ENCODE measurements at regions not wholly inside any gene's neighbourhood (a gene's known extent, or its start where the extent isn't known, plus 50 kb on each side); places are given as distances from the start of the nearest gene placed in this dataset.

- DNase-seq (ENCODE audit: low read depth, low spot score) = no peak
- H3K27ac ChIP-seq = no peak overlapping the region
Measured at GRCh38 chr13:50099473-50099872, 84.2 kb downstream of the KCNRG start.

- H3K27ac ChIP-seq = no peak overlapping the region
- DNase-seq (ENCODE audit: low read depth, low spot score) = no peak
Measured at GRCh38 chr13:50101590-50101989, 86.3 kb downstream of the KCNRG start.

- peak; percentile 22 for DNase-seq (ENCODE audit: low read depth, low spot score)
- peak overlapping the region; percentile 50 for H3K27ac ChIP-seq
Measured at GRCh38 chr13:50104493-50104892, 89.2 kb downstream of the KCNRG start.

GRCh38 chr13:50106559-50106958, 91.3 kb downstream of the KCNRG start:
- no peak for DNase-seq (ENCODE audit: low read depth, low spot score)
- no peak overlapping the region for H3K27ac ChIP-seq

DNA sequence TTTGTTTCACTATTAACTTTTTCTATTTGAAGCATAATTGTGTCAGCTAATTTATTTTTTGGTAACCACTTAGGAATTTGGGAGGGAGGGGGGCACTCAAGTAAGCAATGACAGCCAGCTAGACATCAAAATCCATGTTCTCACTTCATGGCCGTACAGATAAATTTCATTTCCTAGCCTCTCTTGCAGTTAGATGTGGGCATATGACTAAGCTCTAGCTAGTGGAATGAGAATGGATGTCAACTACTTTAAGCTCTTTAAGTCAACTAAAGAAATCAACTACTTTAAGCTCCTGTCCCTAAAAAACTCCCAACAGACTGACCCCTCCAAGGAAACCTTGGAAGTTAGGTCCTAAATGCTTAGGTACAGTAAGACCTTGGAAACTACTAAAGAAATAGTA, 92.0 kb downstream of the KCNRG start:
- H3K27ac ChIP-seq = no peak overlapping the region
- DNase-seq (ENCODE audit: low read depth, low spot score) = no peak

DNA sequence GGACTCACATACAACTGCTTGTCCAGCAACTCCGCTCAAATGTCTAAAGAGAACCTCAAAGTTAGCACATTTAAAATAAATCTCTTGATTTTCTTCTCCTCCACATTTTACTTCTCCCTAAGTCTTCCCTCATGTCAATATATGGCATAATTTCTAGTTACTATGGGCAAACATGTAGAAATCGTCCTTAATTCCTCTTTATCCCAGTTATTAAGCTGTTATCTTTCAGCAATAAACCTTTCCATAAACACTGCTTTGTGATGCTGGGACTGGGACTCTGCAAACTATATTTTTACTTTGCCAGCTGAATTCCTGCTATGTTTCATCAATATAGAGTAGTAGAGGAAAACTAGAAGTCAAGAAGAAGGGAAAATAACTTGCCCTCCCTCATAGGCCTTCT, 99.7 kb downstream of the KCNRG start:
- DNase-seq (ENCODE audit: low read depth, low spot score) = no peak
- H3K27ac ChIP-seq = no peak overlapping the region

DNA sequence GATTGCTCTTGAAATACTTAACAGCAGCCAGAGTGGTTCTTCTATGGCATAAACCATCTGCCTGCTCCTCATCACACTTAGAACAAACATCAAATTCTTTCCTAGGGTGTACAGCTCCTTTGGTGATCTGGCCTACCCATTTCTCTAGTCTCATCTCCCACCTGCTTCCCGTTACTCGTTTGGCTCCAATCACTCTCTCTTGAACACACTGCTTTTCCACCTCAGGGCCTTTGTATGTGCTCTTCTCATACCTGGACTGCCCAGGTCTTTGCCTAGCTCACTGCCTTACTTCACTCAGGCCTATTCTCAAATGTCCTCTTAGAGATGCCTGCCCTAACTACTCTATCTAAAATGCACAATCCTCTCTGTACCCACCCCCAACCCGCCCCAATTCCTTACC, 100.5 kb downstream of the KCNRG start:
- H3K27ac ChIP-seq = no peak overlapping the region
- DNase-seq (ENCODE audit: low read depth, low spot score) = no peak

DNA sequence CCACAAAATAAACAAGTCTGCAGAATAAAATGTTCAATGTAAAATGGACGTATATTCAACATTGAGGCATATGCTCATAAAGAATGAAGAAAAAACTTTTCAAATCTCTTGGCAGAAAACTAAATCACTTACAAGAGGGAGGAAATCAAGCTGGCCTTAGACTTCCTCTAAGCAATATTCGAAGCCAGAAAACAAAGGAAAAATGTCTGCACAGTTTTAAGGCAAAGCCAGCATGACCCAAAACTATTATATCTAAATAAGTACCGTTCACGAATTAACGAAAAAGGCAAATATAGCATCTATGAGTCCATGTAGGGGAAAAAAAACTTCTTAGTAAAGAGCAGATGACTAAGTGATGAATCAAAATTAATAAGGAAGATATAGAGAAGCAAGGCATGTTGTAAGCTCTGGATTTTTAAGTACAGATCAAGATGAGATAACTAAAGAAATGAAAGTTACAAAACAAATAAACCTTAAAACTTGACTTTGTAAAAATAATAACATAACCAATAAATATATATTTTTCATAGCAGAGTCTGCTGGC, 101.3 kb downstream of the KCNRG start:
- no peak for DNase-seq (ENCODE audit: low read depth, low spot score)

GRCh38 chr13:50119591-50119990, 104.3 kb downstream of the KCNRG start:
- DNase-seq (ENCODE audit: low read depth, low spot score) = no peak
- no peak overlapping the region for H3K27ac ChIP-seq

More for the DNA sequence above, 101.3 kb downstream of the KCNRG start:
- no peak overlapping the region for H3K27ac ChIP-seq

DNA sequence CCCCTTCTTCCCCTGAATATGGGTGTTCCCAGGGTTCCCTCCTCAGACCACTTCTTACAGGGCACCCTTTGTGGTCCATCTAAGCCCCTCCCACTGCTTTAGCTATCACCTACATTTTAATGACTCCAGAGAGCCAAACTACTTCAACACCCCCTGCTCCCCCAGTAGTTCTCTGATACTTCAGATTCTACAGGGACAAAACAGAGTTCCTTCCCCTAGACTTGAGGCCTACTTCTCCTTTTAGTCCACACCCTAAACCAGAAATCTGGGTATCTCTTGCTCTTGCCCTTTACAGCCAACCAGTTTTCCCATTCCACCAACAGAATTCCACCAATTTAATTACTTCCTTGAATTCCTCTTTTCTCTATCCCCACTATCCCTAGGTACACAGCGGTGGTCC, 107.2 kb downstream of the KCNRG start:
- H3K27ac ChIP-seq = no peak overlapping the region
- no peak for DNase-seq (ENCODE audit: low read depth, low spot score)

GRCh38 chr13:50123002-50123401, 107.8 kb downstream of the KCNRG start:
- no peak for DNase-seq (ENCODE audit: low read depth, low spot score)
- peak overlapping the region; percentile 93 for H3K27ac ChIP-seq

- no peak for DNase-seq (ENCODE audit: low read depth, low spot score)
- peak overlapping the region; percentile 93 for H3K27ac ChIP-seq
Measured at GRCh38 chr13:50123515-50123861, 108.2 kb downstream of the KCNRG start.

- H3K27ac ChIP-seq = peak overlapping the region; percentile 93
- peak; percentile 73 for DNase-seq (ENCODE audit: low read depth, low spot score)
Measured at GRCh38 chr13:50123862-50124535, 108.8 kb downstream of the KCNRG start.

- no peak for DNase-seq (ENCODE audit: low read depth, low spot score)
- H3K27ac ChIP-seq = peak overlapping the region; percentile 93
Measured at GRCh38 chr13:50124536-50125303, 109.5 kb downstream of the KCNRG start.

- peak overlapping the region; percentile 93 for H3K27ac ChIP-seq
- no peak for DNase-seq (ENCODE audit: low read depth, low spot score)
Measured at GRCh38 chr13:50125304-50125553, 110.0 kb downstream of the KCNRG start.

GRCh38 chr13:50125554-50126262, 110.5 kb downstream of the KCNRG start:
- DNase-seq (ENCODE audit: low read depth, low spot score) = peak; percentile 33
- peak overlapping the region; percentile 93 for H3K27ac ChIP-seq

DNA sequence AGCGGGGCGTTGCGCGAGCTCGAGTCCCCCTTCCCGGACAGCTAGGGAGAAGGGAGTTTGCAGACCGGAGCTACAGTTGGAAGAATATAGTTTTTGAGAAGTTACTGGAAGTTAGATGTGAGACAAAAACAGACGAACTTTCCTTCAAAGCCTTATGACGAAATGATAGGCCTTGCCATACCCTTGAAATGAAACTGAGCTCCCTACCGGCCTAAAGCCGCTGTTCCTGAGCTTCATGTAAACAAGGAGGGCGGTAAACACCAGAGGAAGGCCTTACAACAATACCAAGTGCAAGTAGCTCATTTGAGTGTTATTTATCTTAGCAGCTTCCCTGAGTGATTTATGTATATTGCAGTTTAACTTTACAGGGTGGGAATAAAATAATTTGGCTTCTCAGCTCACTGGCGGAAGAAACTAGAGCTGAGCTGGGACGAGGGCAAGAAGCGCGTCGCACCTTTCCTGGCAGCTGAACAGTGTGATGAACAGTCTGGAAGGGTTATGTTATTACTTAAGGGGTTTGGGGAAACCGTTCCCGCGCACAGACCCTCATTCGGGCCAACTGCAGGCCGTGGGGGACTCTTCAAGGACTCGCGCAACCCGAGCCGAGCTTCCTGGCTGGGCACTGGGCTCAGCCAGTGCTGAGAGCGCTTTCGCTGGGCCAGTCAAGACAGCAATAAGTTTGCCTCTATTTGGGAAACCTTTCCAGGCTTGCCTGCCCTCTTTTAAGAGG, 111.2 kb downstream of the KCNRG start:
- DNase-seq (ENCODE audit: low read depth, low spot score) = no peak
- peak overlapping the region; percentile 93 for H3K27ac ChIP-seq

GRCh38 chr13:50126993-50127725, 111.9 kb downstream of the KCNRG start:
- no peak overlapping the region for H3K27ac ChIP-seq
- no peak for DNase-seq (ENCODE audit: low read depth, low spot score)

- H3K27ac ChIP-seq = no peak overlapping the region
- no peak for DNase-seq (ENCODE audit: low read depth, low spot score)
Measured at GRCh38 chr13:50127726-50128291, 112.6 kb downstream of the KCNRG start.

Data from epithelial cell of prostate (primary cell).